CD4-positive, alpha-beta T cell treated with Interleukin-21 for 1 hour (primary cell): ENCODE measurements at regions not wholly inside any gene's neighbourhood (a gene's known extent, or its start where the extent isn't known, plus 50 kb on each side); places are given as distances from the start of the nearest gene placed in this dataset.

Experiments
- DNase-seq: peaks from one replicate; pipeline ENCODE4 v3.0.0-alpha.2; 2020

DNA sequence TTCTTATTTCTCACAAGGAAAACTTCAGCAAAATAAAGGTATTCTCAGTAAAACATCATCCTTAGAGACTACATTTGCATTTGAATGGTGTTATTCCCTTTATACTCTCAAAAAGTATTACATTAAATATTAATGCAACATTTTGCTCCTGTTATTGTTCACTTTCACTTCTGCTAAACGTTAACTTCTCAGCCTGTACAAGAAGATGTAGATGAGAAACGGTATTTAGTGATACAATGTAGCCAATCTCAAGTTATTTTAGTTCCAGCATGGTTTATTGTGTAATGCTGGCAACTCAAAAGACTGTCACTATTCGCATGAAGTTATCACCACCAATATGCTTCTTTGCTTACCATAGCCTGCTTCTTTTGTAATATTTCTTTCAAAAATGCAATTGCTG, 514.1 kb downstream of the CPS1 start:
- no peak for DNase-seq

- DNase-seq = no peak
Observed at GRCh38 chr2:211077216-211077767, 520.9 kb downstream of the CPS1 start.

DNA sequence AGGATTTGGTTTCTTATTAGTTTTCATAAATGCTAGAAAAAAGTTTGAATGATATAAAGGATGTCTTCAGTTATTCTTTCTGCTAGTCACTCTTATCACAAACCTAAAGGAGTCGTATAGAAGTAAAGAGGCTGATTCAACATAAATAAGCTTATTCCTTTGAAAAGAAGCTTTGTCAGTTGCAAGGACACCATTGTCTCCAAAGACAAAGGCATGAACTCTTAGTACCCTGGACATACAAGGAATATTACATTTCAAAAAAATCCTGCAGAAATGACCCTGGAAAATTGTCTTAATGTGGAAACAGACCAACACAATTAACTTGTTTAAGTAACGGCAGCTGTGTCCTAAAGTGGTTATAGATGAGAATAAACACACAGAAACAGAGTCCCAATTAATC, 528.0 kb downstream of the CPS1 start:
- no peak for DNase-seq

DNA sequence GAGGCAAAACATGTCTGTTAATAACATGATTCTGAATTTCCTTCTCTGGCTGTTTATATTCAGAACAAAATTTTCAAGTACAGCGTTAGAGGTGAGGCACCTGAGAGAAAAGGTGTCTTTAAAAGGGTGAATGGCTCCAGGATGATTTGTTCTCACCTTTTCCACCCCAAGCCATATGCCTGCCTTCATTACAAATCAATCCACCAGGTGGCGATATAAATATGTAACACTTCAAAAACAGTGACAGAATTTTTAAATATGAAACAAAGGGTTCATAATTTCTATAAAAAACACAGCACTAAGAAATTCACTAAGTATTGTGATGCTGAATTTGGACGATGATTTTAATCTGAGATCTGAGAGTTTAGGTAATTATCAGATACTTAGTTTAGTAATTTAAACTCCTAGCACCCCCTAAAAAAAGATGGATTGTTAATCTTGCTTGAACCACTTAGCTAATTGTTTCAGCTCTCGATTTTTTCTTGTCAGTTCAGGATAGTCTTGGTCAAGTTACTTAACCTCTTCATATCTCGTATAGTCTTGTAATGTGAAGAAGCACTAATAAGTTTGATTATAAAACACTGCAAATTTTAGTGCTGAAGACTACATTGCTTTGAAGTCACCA, 528.8 kb downstream of the CPS1 start:
- DNase-seq = no peak

GRCh38 chr2:211086049-211086448, 529.6 kb downstream of the CPS1 start:
- DNase-seq = no peak

DNA sequence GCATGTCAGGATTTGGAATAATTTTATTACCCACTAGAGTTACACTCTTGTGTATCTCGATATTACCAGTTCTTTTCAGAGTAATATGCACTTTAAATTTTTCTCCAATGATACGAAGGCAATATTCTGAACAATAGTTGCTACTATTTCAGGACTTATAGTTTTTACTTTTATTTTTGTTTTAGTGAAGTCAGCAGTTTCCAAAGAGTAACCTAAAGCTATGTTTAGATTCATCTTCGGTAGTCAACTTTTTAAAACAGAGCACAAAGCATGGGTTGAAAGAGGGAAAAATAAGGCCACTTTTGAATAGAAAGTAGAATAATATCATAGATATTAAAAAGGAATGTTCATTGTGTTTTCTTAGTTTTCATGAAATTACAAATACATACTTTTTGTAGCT, 532.7 kb downstream of the CPS1 start:
- no peak for DNase-seq

- no peak for DNase-seq
Observed at GRCh38 chr2:211093743-211094303, 537.4 kb downstream of the CPS1 start.

- DNase-seq = no peak
Observed at GRCh38 chr2:211103989-211104388, 547.6 kb downstream of the CPS1 start.

DNA sequence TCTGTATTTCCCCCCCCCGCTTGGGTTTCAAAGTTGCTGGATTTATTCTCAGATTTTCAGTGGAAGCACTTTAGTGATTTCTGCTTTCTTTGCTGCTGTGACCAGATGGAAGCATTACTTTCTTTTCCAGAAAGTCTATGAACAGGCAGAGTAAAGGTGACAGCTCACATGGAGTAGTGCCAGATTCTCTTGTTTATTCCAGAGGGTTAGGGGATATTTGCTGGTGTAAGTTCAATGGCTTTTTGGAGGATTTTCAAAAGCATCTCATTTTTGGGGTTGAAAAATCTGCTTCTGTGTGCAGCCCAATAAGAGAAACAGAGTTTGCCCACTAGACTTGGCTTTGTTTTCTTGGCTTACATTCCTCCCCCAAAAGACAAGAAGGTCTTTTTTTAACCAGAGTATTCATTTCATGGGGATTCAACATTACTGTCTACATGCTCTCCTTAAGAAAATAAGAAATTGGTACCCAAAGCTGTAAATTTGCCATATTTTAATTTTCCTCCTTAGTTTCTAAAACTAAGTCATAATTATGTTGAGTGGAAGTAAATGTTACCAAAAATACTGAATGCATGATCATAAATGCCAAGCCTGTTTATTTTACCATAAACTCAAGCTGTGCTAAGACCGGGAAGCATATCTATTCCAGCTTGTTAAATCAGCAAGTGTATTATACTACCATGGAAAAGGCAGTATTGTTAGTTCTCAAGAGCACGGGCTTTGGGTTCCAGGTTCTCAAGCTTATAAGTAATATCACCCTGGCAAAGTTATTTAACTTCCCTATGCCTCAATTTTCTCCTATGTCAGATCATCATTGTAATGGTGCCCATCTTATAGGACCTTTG, 557.2 kb downstream of the CPS1 start:
- no peak for DNase-seq

GRCh38 chr2:211114826-211115455, 558.5 kb downstream of the CPS1 start:
- DNase-seq = no peak

- no peak for DNase-seq
Observed at GRCh38 chr2:211117026-211117425, 560.6 kb downstream of the CPS1 start.

- DNase-seq = no peak
Observed at GRCh38 chr2:211126256-211126655, 569.9 kb downstream of the CPS1 start.

GRCh38 chr2:211127501-211127900, 571.1 kb downstream of the CPS1 start:
- no peak for DNase-seq

GRCh38 chr2:211128287-211128686, 571.9 kb downstream of the CPS1 start:
- no peak for DNase-seq

DNA sequence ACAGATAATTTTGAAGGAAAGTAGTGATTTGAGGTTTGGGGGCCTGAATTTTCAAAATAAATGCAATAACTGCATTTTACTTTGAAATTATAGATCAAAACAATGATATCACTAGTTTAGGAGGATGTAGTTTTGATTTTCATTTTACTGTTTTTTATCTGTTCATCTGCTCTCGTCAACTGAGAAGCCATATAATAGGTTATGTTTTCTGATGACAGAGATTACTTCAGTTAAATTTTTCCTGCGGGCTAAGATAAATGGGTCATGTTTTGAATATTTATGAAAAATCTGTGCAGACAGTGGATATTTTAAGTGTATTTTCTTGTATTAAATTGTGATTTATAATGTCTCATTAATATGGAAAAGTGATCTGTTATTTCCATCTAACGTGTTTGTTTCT, 573.4 kb downstream of the CPS1 start:
- no peak for DNase-seq

- DNase-seq = no peak
Observed at GRCh38 chr2:211132046-211132445, 575.6 kb downstream of the CPS1 start.

DNA sequence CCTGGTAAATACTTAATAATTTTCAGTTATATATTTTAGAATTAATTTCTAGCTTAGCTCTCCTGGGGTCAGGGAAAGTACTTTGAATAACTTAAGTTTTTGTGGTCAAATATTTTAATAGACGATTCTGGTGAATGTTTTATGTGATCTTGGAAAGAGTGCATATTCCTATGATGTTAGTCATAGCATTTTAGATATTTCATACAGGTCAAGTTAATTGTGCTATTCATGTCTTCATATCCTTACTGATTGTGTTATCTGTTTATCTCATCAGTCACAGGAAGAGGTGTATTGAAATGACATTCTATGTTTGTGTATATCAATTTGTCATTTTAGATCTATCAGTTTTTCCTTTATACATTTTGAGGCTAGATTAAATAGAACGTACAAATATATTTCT, 576.2 kb downstream of the CPS1 start:
- DNase-seq = no peak

GRCh38 chr2:211133766-211134165, 577.4 kb downstream of the CPS1 start:
- DNase-seq = no peak

- DNase-seq = no peak
Observed at GRCh38 chr2:211138551-211138950, 582.2 kb downstream of the CPS1 start.

DNA sequence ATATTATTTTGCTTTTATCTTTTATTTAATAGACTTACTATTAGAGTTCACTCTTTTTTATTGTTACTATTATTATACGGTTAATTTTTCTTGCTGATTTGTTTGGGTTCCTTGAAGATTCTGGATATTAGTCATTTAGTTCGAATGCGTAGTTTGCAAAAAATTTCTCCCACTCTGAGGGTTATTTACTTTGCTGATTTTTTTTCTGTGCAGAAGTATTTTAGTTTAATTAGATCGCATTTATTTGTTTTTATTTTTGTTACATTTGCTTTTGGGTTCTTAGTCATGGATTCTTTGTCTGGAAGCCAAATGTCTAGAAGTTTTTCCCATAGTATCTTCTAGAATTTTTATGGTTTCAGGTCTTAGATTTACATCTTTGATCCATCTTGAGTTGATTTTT, 585.2 kb downstream of the CPS1 start:
- no peak for DNase-seq

- no peak for DNase-seq
Observed at GRCh38 chr2:211144078-211144477, 587.7 kb downstream of the CPS1 start.

GRCh38 chr2:211144974-211145665, 588.7 kb downstream of the CPS1 start:
- DNase-seq = no peak

DNA sequence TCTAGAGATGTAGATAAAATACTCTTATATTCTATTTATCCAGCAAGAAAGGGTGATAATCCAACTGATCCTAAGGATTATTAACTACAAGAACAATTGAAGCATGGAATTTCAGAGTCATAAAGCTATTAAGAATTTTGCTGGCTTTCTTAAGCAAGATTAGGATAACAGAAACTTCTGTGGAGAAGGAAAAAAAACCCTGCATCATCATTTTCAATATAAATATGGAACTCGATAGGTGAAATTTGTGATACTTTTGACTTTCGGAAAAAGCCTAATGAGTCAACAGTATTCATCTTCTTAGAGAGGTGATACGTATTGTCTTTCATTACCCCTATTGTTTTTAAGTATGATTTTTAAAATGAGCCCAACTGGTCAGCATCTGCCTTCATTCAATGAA, 593.3 kb downstream of the CPS1 start:
- DNase-seq = no peak
